RCC 7860 (cell line): ENCODE measurements at regions not wholly inside any gene's neighbourhood (a gene's known extent, or its start where the extent isn't known, plus 50 kb on each side); places are given as distances from the start of the nearest gene placed in this dataset.
"Not testable (repeated sequence)": the region's sequence is repeated elsewhere in the genome, so short reads cannot be mapped to it uniquely, and the experiment has no call there.

Experiments
- DNase-seq: peaks from one replicate; pipeline ENCODE4 v3.0.0-alpha.2; 2015; ENCODE audit warnings: low spot score
- FAIRE-seq: peaks from 2 replicates; lab custom pipeline; 2012; peaks lifted over from hg19 to GRCh38; lab: Jason Lieb, UNC

DNA sequence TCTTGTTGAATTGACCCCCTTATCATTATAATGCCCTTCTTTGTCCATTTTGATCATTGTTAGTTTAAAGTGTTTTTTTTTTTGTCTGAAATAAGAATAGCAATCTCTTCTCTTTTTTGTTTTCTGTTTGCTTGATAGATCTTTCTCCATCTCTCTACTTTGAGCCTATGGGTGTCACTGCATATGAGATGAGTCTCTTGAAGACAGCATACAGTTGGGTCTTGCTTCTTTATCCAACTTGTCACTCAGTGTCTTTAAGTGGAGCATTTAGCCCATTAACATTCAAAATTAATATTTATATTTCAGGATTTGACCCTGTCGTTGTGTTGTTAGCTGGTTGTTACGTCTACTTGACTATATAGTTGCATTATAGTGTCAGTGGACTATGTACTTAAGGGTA, 135.4 kb downstream of the HMHB1 start:
- DNase-seq (no peak), FAIRE-seq (no peak)

DNA sequence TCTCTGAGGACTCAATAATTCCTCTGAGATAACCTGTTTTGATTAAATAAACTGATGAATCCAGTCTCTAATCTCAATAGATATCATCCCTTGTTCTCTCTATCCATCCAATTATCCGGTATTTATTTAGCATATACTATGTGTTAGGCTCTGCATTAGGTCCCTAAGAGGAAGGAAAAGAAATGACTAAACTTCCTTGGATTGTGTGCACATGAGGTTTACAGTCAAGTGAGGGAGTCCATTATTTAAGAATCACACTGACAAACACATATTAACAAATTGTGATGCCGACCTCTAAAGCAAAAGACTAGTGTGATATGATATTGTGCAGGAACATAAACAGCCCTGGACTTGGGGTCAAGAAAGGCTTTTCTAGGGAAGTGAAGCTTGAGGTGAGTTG, 140.8 kb downstream of the HMHB1 start:
- DNase-seq, result no peak
- FAIRE-seq, result no peak

- DNase-seq (no peak), FAIRE-seq (no peak)
Measured at GRCh38 chr5:143953851-143954250, 141.9 kb downstream of the HMHB1 start.

DNA sequence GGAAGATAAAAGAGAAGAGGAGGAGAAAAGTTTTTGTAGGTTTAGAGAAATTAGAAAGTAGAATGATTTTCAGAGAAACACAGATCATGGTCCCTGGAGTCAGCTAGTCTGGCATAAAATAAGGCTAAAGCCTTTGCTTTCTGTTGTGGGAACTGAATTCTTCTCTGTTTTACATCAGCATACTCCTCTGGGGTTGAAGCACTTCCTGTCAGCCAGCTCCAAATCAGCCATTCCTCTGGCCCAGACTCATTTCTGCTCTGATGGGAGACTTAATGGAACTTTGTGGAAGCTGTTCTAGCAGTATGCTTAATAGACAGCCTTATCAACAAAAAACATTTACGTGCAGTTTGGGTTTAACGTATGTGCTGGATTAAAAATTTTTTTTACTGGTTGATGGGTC, 143.2 kb downstream of the HMHB1 start:
- DNase-seq (no peak), FAIRE-seq (no peak)

DNA sequence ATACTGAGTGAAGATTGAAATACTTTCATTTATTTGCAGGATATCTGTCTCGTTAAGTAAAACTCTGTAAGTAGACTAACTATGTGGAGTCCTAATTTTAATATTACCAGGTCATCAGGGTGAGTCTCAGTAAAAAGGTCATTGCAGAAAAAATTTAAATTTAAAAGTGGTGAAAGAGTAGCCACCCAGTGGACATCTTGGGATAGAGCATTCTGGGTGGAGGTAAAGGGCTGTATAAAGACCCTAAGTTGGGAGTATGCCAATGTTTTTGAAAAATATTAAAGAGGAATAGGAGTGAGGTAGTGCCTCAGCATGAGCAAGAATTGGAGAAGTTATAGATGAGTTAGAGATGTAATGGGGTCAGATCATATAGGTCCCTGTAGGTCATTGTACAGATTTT, 145.5 kb downstream of the HMHB1 start:
- no peak for FAIRE-seq
- no peak for DNase-seq

- FAIRE-seq (no peak), DNase-seq (no peak)
Measured at GRCh38 chr5:143962201-143962600, 150.2 kb downstream of the HMHB1 start.

DNA sequence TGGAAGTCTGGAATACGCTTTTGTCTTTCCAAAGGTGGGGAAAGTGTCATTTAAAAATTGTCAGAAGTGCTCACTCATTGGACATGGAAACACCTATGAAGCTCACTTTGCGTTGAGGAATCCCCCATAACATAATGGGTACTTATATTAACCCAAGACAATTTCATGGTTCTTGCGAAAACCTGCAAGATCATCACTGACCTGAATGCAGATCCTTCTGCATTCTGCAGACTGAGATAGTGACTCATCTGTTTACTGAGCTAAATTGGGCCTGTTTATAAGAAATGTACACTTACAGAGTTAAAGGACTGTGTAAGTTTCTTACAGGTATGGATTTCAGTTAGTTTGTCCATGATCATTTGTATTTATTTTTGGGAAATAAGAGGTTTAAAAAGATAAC, 153.0 kb downstream of the HMHB1 start:
- DNase-seq (no peak), FAIRE-seq (no peak)

- DNase-seq (no peak), FAIRE-seq (no peak)
Measured at GRCh38 chr5:143966280-143966679, 154.3 kb downstream of the HMHB1 start.

DNA sequence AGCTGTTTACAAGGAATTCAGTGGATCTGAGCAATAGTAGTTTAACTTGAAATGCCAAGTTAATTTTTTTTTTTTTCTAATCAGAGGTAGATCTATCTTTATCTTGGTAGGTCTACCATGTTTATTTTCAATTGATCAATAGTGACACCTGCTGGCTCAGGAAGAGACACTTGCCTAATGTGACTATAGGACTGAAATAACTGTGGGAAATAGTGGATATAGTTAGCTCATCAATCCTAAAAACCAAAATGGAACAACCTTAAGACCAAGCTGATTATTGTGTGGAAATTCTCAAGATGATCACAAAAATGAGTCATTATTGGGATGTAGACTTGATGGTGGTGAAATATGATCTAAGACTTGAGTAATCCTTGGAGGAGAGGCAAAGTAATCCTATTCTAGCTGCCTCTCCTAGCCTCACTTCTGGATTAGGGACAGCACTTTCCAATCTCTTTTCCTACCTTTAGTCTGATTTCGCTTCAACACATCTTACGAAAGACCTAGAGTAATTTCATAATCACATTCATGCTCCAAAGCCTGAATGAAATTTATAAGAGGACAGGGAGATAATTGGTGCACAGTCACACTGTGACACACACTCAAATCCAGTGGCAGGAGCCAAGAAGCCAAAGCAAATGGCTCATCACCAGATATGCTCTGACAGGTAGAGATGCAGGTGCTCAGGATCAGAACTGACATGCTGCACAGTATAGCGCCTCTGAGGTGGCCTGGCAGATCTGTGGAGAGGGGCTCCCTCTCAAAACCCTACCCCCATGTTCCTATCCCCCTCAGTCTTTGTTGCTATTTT, 156.3 kb downstream of the HMHB1 start:
- peak; percentile 83 for FAIRE-seq

DNA sequence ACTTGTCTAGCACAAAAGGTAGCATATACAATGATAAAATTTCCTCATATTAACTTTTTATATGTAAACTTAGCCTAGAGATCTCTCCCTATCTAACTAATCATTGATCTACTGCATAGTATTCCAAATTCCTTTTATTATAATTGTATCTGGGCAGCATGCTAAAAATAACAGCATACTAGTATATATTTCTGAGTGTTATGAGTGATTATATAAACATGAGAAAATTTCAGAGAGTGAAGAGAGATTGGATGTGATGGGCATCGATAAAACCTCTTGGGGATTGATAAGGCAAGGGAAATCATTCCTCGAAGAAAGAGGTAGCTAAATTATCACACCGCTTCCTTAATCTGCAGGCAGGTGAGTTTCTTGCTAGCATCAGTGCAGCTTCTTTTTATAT, 158.2 kb downstream of the HMHB1 start:
- DNase-seq (no peak), FAIRE-seq (no peak)

More for the DNA sequence above, 156.3 kb downstream of the HMHB1 start:
- peak; percentile 50 for DNase-seq

GRCh38 chr5:143972068-143972467, 160.1 kb downstream of the HMHB1 start:
- DNase-seq, result no peak
- no peak for FAIRE-seq

DNA sequence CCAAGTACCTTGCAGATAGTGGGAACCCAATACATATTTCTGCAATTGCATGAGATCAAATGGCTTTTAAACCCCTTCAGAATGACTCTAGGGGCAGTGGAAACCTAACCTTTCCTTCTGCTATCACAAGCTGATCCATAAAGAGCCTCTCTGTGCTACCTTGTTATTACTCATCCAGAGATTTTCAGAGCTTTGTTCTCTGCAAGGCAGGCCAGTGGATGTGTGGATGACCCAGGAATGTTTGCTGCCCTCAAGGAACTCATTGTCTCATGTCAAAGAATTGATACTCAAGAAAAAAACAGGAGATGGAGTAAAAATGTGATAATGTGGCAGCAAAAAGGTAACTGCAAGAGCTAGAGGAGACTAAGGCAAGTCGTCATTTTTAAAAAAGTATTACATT, 164.1 kb downstream of the HMHB1 start:
- FAIRE-seq, result no peak
- DNase-seq, result no peak

DNA sequence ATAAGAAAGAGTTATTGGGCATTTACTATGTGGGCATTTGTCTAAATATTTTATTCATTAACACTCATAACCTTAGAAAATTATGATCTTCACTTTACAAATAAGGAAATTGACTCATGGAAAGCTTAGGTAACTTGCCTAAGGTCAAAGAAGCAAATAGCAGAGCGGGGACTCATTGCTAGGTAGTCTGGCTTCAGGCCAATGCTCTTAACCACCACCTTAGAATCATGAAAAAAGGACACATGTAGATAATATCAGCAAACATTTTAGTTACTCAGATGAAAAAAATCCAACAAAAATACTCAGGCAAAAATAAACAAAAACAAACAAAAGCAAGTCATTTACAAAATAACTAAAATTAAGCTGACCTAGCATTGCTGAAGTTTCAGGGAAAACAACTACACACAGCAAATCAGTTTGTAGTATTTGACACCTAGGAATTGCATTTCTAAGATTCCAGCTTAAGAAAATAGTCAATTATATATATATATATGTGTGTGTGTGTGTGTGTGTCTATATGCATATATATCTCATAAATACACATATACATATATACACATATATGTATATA, 166.0 kb downstream of the HMHB1 start:
- peak; percentile 68 for FAIRE-seq

DNA sequence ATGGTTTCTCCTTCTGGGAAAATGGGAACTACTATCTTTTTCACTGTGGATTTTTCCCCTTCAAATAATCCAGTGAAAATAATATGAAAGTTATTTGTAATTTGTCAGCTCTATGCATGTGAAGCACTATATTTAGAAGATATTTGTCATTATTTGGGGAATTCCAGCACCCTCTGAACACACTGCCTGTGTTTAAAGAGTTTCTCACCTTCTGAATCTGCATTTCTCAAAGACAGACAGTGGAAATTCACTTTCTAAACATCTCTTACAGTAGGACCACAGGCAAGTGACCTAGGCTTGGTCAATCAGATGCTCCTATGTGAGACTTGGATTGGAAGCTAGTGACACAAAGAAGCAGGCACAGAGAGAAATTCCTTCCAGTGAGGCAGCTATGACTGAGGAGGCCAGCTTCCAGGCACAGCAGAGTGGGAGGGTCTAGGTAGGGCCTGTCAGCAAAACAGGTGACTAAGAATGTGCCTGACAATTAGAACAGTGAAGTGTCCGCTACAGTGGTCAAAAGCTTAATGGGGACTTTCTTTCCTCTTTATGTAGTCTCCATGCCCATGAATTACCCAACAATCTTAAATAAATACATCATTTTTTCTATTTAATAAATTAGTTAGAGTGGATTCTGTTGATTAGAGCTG, 167.2 kb downstream of the HMHB1 start:
- DNase-seq (peak; percentile 30), FAIRE-seq (no peak)

More for the DNA sequence above, 166.0 kb downstream of the HMHB1 start:
- peak; percentile 59 for DNase-seq

DNA sequence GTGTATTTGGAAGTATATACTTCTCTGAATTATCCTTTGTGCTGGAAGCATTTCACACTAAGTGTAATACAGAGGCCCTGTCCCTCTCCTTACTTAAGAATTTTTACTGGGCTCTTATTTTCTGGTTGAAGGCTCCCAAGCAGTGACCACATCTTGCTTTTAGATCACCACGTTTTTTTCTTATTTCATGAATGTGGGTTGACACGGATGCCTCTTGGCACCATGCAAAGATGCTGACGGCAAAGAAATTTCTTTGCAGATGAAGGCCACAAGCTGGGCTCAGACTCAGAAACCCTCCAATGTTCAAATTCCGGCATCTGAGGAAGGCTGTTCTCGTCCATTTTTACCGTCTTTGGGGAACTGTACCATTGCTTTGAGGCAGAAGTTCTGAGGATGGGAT, 168.5 kb downstream of the HMHB1 start:
- DNase-seq (no peak), FAIRE-seq (no peak)

- FAIRE-seq, DNase-seq: not testable (repeated sequence)
Measured at GRCh38 chr5:143982957-143983356, 171.0 kb downstream of the HMHB1 start.

DNA sequence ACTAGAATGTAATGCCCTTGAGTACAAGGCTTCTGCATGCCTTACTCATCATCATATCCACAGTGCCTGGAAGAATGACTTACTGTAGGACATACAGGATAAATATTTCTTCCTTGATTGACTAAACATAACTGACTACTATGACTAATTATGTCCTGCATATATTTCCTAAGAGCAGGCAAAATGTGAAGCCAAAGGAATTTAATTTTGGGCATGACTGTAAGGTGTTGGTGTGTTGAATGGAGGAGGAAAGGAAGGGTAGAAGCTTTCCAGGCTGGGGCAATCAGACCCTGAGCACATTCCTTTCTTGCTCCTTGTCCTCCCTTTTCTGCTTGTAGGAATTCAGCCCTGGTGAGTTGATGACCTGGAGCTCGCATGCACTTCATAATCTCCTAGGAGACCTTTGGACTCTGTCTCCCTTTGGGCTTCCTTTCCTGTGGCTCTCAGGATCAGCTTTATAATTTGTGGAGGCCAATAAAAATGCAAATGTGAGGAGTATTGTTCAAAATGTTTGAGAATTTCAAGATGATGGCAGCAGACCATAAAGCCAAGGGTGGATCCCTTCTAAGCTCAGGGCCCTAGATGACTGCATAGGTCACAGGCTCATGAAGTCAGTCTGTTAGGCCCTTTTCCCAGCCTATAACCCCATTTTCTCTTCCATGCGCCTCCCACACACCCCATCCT, 174.0 kb downstream of the HMHB1 start:
- no peak for FAIRE-seq
- DNase-seq, result peak; percentile 78

GRCh38 chr5:143986516-143987212, 174.7 kb downstream of the HMHB1 start:
- FAIRE-seq (no peak), DNase-seq (peak; percentile 23)

DNA sequence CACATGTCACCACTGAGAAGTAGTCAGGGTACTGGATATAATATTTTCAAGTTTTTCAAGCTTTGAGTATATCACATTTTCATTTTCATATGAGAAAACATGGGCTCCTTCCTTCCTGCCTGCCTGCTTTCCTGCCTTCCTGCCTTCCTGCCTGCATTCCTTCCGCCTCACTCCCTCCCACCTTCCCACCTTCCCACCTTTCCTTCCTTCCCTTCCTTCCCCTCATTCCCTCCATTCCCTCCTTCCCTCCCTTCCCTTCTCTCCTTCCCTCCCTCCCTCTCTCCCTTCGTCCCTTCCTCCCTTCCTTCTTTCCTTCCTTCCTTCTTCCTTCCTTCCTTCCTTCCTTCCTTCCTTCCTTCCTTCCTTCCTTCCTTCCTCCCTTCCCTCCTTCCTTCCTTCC, 175.3 kb downstream of the HMHB1 start:
- FAIRE-seq (no peak), DNase-seq (no peak)

DNA sequence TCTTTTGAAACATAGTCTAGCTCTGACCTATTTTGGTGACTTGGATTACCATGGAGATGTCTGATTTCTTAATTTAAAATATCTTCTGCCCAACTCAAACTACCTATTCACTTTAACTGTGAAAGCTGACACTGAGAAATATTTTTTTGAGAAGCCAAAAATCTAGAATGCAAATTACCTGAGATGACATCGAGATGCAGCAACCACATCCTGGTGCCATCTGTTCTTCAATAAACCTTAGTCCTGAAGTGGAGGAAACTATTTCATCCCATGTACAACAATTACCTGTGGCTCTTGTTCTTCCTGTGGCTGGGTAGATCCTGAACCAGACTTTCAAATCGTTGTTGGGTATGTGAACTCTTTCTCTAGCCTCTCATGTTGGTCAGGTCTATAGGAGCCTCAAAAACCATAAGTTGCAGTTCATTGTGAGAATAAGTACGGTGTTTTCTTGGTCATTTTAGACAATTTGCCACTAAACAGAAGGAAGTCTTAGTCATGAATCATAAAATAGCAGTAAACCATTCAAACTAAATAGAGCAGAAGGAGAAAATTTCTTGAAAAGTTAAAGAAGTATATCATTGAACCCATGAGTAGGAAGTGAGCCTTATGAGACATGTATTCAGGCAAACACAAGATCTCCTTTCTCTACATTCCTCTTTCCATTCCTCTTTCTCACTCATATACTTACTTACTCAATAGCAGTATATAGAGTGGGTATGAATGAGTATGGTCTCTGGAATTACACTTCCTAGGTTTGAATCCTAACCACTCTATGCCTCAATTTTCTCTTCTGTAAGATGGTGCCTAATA, 176.0 kb downstream of the HMHB1 start:
- DNase-seq (no peak), FAIRE-seq (no peak)
